ENCODE measurements at regions not wholly inside any gene's neighbourhood (a gene's known extent, or its start where the extent isn't known, plus 50 kb on each side); places are given as distances from the start of the nearest gene placed in this dataset.

GRCh38 chrX:21126661-21127060 lies 247.6 kb upstream of the CNKSR2 start:
- no peak for DNase-seq

GRCh38 chrX:21131346-21131745 lies 242.9 kb upstream of the CNKSR2 start:
- DNase-seq = no peak

DNA sequence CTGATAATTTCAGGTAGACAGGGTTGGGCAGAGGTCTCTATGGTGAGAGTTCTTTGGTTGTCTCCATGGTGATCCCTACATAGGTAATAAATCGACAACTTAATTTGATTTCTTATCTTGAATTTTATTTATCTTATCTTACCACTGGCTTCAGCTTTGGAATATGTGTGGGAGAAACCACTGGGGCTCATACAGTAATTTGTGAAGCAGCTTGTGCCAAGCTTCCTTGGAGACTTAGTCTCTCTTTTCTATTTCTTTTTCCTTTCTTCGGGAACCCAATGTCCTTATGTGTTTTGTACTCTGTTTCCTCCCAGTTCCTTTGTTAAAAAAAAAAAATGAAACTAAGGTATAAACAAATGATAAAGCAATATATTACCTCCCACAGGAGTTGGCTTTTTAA lies 242.4 kb upstream of the CNKSR2 start:
- no peak for DNase-seq

- no peak for DNase-seq
Measured at GRCh38 chrX:21132686-21133393, 241.4 kb upstream of the CNKSR2 start.

GRCh38 chrX:21150208-21150607 lies 224.0 kb upstream of the CNKSR2 start:
- no peak for DNase-seq

- DNase-seq = no peak
Measured at GRCh38 chrX:21151051-21151450, 223.2 kb upstream of the CNKSR2 start.

DNA sequence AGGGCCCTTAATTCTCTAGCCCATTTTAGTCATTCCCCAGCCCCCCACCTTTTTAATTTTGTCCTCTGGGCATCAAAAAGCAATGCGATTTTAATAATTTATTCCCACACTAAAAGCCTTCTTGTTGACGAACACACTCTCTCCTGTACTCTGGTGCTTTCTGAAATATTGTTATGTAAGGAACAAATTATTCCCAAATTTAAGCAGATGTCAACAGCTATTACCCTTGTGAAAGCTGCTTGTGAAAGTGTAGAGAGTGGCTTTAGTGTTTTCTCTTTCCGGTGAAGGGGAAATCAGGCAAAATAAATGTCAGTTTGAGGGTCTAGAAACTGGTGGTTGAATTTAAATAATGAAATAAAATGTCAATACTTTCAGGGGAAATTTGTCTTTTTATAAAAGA lies 221.2 kb upstream of the CNKSR2 start:
- DNase-seq = no peak

GRCh38 chrX:21153503-21153902 lies 220.7 kb upstream of the CNKSR2 start:
- peak in 3 of 58 donors; percentile 0 to 1 (median 1) for DNase-seq

DNA sequence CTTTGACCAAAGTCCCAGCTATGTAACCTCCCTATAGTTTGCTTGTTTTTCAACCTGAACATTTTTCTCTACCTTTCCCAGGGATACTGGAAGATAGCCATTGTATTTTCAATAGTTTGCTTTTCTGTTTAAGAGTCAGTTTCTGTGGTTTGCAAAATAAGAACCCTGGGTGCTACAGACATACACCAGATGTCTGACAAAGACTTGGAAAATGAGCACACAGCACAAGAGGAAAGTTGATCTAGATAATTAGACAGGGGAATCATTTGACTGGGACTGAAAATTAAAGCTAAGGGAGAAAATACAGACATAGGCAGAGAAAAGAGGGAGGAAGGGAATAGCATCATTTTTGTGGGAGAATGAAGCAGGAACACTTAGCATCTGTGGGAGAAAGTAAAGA lies 218.3 kb upstream of the CNKSR2 start:
- no peak for DNase-seq

DNA sequence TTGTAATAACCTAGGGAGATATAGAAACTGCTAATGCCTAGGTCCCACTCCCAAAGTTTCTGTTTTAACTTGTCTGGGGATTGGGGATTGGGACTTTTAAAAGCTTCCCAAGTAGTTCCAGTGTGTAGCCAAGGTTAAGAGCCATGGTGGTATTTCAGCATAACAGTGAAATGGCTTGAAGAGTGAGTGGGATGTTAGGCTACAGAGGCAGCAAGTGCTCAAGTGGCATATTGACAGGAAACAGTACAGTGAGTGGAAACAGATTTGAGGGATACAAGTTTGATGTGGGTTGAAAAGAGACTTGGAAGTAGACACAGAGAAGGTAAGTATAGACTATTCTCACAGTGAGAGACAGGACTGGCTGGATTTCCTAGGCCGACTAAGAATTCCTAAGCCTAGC lies 217.6 kb upstream of the CNKSR2 start:
- no peak for DNase-seq

- no peak for DNase-seq
Measured at GRCh38 chrX:21158678-21159077, 215.5 kb upstream of the CNKSR2 start.

DNA sequence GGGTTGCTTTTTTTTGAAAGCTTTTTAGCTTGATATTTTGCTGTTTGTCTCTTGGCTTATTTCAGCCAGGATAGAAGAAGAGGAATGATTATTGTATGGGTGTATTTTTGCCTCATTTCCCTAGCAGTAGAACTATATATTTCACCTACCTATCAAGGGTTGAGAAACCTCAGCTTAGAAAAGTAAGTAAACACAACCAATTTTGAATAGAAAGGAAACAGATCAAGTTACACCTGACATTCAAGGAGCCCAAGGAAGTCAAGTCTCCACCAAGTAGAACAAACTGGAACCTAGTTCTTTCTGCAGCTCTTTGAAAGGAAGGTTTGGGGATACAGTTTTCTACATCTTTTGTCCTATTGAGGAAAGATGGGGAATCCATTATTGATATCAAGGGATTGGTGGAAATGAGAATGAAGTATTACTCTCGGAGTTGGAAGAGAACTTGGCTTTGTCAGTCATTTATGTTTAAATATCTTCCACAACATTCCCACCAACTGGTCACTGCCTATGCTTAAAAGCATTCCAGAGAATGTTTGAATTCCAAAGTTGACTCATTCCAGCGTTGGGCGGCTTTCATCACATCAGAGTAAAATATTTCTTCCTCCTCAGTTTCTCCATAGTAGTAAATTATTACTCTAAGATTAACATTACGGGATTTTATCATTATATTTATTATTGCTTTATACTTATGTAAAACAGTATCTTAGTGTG lies 207.8 kb upstream of the CNKSR2 start:
- no peak for DNase-seq

GRCh38 chrX:21167011-21167410 lies 207.2 kb upstream of the CNKSR2 start:
- no peak for DNase-seq

DNA sequence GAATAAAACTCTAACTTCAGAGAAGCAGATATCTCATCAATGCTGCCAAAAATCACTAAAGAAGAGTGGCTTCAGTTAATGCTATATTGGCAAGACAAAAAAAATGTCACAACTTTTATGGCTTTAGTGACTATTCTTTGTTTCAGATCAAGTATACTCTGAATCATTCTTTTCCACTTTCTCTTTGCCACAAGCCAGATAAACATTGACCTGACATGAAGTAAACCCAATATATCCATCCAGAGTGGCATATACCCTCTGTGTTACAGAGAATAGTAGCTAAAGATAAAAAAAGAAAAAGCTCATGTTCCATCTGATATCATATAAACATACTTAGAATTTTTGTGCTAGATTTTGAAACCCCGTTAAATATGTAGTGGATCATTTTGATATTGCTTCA lies 206.7 kb upstream of the CNKSR2 start:
- no peak for DNase-seq

- DNase-seq = no peak
Measured at GRCh38 chrX:21168401-21169160, 205.6 kb upstream of the CNKSR2 start.

- no peak for DNase-seq
Measured at GRCh38 chrX:21171181-21171580, 203.0 kb upstream of the CNKSR2 start.

GRCh38 chrX:21174439-21174838 lies 199.8 kb upstream of the CNKSR2 start:
- no peak for DNase-seq

- DNase-seq = no peak
Measured at GRCh38 chrX:21176921-21177571, 197.2 kb upstream of the CNKSR2 start.

GRCh38 chrX:21181232-21181853 lies 192.9 kb upstream of the CNKSR2 start:
- DNase-seq = no peak

- no peak for DNase-seq
Measured at GRCh38 chrX:21193196-21193595, 181.0 kb upstream of the CNKSR2 start.

DNA sequence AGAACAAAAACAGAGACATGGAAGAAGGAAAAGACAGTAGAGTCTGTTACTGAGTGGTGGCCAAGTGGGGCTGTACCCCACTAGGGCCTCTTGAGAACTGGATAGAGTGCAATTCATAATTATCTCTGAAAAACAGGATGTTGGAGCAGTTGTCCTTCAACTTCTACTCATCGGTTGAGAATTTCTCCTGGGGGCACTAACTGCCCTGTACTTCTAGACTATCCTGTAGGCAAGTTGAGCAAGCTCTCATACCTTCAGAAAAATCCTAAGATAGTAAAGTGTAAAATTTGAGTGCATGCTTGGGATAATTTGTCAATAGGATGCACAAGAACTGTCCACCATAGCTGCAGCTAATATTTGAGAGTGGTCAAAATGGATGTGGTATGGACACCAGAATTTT lies 179.7 kb upstream of the CNKSR2 start:
- DNase-seq = no peak

All from anterior cingulate cortex (tissue), 58 donors.